Liver (tissue), 3 donors: ENCODE measurements at regions not wholly inside any gene's neighbourhood (a gene's known extent, or its start where the extent isn't known, plus 50 kb on each side); places are given as distances from the start of the nearest gene placed in this dataset.

Experiments
- EGR1 ChIP-seq, 2 donors: IDR thresholded peaks; 2 replicates each; pipeline ENCODE4 v1.6.1; 2016 to 2018; ENCODE audit warnings: antibody characterized with exemption in 2 of 2, low read depth in 2 of 2
- GABPA ChIP-seq, 2 donors: IDR thresholded peaks in 1 of 2; conservative IDR thresholded peaks in 1 of 2; 2 replicates each; pipeline ENCODE4 v1.6.1; 2016; ENCODE audit warnings: antibody characterized with exemption in 2 of 2, mild to moderate bottlenecking in 1 of 2, moderate library complexity in 1 of 2
- JUND ChIP-seq, 2 donors: IDR thresholded peaks; 2 replicates each; pipeline ENCODE4 v1.6.1; 2016; ENCODE audit warnings: antibody characterized with exemption in 2 of 2
- NR2F2 ChIP-seq: IDR thresholded peaks from 2 replicates; pipeline ENCODE4 v1.6.1; 2016; ENCODE audit warnings: antibody characterized with exemption
- RXRA ChIP-seq, 2 donors: IDR thresholded peaks; 2 replicates each; pipeline ENCODE4 v1.6.1; 2017 to 2018; ENCODE audit warnings: antibody characterized with exemption in 2 of 2, mild to moderate bottlenecking in 1 of 2
- SP1 ChIP-seq: IDR thresholded peaks from 2 replicates; pipeline ENCODE4 v1.6.1; 2018; ENCODE audit warnings: antibody characterized with exemption, mild to moderate bottlenecking
- TAF1 ChIP-seq: conservative IDR thresholded peaks from 2 replicates; pipeline ENCODE4 v1.6.1; 2016; ENCODE audit warnings: antibody characterized with exemption, mild to moderate bottlenecking
- YY1 ChIP-seq: IDR thresholded peaks from 2 replicates; pipeline ENCODE4 v1.6.1; 2016; ENCODE audit warnings: antibody characterized with exemption, mild to moderate bottlenecking
- TF ChIP-seq, protein P1 (sequence below): IDR thresholded peaks from 2 replicates; pipeline ENCODE4 v1.6.1; 2016; ENCODE audit warnings: antibody characterized with exemption, mild to moderate bottlenecking
- TF ChIP-seq, protein P2 (sequence below): fragments of 150-350 bp; IDR thresholded peaks from 2 replicates; pipeline ENCODE4 v1.5.1; 2017; ENCODE audit warnings: improper control_type of control experiment, low read depth, low read length; ENCODE audit not compliant: missing input control
- TF ChIP-seq, protein P3 (sequence below): IDR thresholded peaks from 2 replicates; pipeline ENCODE4 v1.6.1; 2016; ENCODE audit warnings: antibody characterized with exemption
- donor health status: healthy.
- donor health status: healthy.

DNA sequence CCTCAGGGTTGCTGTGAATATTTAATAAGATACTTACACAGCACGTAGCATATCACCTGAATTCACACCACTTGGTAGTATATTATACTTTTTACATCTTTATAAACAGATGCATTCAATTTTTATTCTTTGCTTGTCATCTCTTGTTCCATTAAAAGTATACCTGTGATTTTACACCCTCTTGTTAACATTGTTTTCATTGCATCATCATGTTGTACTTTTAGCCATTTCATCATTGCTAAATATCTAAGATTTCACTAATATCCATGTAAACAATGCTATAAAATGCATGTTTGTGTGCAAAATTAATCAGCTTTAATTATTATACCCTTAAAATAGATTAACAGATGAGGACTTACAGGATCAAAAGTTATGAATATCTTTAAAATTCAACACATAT lies 155.3 kb downstream of the MEX3B start:
- TF ChIP-seq, protein P1, sequence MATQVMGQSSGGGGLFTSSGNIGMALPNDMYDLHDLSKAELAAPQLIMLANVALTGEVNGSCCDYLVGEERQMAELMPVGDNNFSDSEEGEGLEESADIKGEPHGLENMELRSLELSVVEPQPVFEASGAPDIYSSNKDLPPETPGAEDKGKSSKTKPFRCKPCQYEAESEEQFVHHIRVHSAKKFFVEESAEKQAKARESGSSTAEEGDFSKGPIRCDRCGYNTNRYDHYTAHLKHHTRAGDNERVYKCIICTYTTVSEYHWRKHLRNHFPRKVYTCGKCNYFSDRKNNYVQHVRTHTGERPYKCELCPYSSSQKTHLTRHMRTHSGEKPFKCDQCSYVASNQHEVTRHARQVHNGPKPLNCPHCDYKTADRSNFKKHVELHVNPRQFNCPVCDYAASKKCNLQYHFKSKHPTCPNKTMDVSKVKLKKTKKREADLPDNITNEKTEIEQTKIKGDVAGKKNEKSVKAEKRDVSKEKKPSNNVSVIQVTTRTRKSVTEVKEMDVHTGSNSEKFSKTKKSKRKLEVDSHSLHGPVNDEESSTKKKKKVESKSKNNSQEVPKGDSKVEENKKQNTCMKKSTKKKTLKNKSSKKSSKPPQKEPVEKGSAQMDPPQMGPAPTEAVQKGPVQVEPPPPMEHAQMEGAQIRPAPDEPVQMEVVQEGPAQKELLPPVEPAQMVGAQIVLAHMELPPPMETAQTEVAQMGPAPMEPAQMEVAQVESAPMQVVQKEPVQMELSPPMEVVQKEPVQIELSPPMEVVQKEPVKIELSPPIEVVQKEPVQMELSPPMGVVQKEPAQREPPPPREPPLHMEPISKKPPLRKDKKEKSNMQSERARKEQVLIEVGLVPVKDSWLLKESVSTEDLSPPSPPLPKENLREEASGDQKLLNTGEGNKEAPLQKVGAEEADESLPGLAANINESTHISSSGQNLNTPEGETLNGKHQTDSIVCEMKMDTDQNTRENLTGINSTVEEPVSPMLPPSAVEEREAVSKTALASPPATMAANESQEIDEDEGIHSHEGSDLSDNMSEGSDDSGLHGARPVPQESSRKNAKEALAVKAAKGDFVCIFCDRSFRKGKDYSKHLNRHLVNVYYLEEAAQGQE = no peak
- TF ChIP-seq, protein P2, sequence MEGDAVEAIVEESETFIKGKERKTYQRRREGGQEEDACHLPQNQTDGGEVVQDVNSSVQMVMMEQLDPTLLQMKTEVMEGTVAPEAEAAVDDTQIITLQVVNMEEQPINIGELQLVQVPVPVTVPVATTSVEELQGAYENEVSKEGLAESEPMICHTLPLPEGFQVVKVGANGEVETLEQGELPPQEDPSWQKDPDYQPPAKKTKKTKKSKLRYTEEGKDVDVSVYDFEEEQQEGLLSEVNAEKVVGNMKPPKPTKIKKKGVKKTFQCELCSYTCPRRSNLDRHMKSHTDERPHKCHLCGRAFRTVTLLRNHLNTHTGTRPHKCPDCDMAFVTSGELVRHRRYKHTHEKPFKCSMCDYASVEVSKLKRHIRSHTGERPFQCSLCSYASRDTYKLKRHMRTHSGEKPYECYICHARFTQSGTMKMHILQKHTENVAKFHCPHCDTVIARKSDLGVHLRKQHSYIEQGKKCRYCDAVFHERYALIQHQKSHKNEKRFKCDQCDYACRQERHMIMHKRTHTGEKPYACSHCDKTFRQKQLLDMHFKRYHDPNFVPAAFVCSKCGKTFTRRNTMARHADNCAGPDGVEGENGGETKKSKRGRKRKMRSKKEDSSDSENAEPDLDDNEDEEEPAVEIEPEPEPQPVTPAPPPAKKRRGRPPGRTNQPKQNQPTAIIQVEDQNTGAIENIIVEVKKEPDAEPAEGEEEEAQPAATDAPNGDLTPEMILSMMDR = no peak
- TF ChIP-seq SP1 = no peak
- TF ChIP-seq JUND (IDR thresholded peaks at IDR 0.05) = no peak
- TF ChIP-seq GABPA (IDR thresholded peaks at IDR 0.05 in 1 of 2, conservative IDR thresholded peaks at IDR 0.05 in 1 of 2) = no peak
- no peak for TF ChIP-seq NR2F2
- TF ChIP-seq, protein P3, sequence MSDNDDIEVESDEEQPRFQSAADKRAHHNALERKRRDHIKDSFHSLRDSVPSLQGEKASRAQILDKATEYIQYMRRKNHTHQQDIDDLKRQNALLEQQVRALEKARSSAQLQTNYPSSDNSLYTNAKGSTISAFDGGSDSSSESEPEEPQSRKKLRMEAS = no peak
- no peak for TF ChIP-seq YY1
- no peak for TF ChIP-seq TAF1
- no peak for TF ChIP-seq EGR1 (IDR thresholded peaks at IDR 0.05; ENCODE audit: low read depth in 2 of 2)
- no peak for TF ChIP-seq RXRA (IDR thresholded peaks at IDR 0.05)
